PC-3 (cell line): ENCODE measurements at regions not wholly inside any gene's neighbourhood (a gene's known extent, or its start where the extent isn't known, plus 50 kb on each side); places are given as distances from the start of the nearest gene placed in this dataset.

Experiments used
- EZH2 ChIP-seq: fragments of 300-600 bp; sonication (generic); IDR thresholded peaks from one replicate; pipeline ENCODE4 v1.6.1; 2017; ENCODE audit warnings: antibody characterized with exemption, mild to moderate bottlenecking, low read length; ENCODE audit not compliant: unreplicated experiment
- EZH2phosphoT487 ChIP-seq: fragments of 300-600 bp; sonication (generic); IDR thresholded peaks from 2 replicates; pipeline ENCODE4 v1.6.1; 2018; ENCODE audit warnings: mild to moderate bottlenecking, antibody characterized with exemption, low read length, borderline replicate concordance
- TF ChIP-seq, protein P1 (sequence below): fragments of 300-600 bp; sonication (generic); conservative IDR thresholded peaks from 2 replicates; pipeline ENCODE4 v1.5.1; 2017; ENCODE audit warnings: antibody characterized with exemption, low read depth, mild to moderate bottlenecking, low read length

DNA sequence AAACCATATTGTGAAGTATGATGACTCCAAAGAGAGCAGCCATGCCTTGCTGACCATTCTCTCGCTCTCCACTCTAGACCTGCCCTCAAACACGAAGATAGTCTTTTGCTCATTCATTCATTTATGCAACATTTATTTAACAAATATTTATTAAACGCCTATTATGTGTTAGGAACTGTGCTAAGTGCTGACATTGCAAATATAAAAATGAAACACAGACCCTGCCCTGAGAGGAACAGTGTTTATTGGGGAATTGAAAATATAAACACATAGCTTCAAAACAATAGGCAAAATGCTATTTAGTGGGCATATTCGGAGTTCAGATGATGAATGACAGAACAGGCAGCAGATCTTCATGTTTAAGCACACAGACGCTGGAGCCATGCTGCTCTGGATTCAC lies 213.6 kb downstream of the NUF2 start:
- TF ChIP-seq, protein P1, sequence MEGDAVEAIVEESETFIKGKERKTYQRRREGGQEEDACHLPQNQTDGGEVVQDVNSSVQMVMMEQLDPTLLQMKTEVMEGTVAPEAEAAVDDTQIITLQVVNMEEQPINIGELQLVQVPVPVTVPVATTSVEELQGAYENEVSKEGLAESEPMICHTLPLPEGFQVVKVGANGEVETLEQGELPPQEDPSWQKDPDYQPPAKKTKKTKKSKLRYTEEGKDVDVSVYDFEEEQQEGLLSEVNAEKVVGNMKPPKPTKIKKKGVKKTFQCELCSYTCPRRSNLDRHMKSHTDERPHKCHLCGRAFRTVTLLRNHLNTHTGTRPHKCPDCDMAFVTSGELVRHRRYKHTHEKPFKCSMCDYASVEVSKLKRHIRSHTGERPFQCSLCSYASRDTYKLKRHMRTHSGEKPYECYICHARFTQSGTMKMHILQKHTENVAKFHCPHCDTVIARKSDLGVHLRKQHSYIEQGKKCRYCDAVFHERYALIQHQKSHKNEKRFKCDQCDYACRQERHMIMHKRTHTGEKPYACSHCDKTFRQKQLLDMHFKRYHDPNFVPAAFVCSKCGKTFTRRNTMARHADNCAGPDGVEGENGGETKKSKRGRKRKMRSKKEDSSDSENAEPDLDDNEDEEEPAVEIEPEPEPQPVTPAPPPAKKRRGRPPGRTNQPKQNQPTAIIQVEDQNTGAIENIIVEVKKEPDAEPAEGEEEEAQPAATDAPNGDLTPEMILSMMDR: no peak
- no peak for TF ChIP-seq EZH2
- no peak for TF ChIP-seq EZH2phosphoT487
